Immature natural killer cell (primary cell): ENCODE measurements at regions not wholly inside any gene's neighbourhood (a gene's known extent, or its start where the extent isn't known, plus 50 kb on each side); places are given as distances from the start of the nearest gene placed in this dataset.

Experiments
- DNase-seq, 3 donors: peaks; one replicate each; pipeline ENCODE4 v3.0.0; 2022; ENCODE audit warnings: mixed read lengths in 1 of 3
- H3K27ac Mint-ChIP-seq, 6 donors: one replicate each; pipeline ENCODE4 v1.8.0; 2020; ENCODE audit warnings: mixed read lengths in 6 of 6, mild to moderate bottlenecking in 5 of 6, inconsistent platforms in 4 of 6, moderate library complexity in 3 of 6
- H3K27me3 Mint-ChIP-seq, 3 donors: one replicate each; pipeline ENCODE4 v1.8.0; 2020 to 2021; ENCODE audit warnings: low read depth in 3 of 3, mild to moderate bottlenecking in 3 of 3, mixed read lengths in 3 of 3, moderate library complexity in 3 of 3, inconsistent platforms in 1 of 3
- H3K36me3 Mint-ChIP-seq, 3 donors: one replicate each; pipeline ENCODE4 v1.8.0; 2020; ENCODE audit warnings: mixed read lengths in 3 of 3, inconsistent platforms in 2 of 3, mild to moderate bottlenecking in 2 of 3
- H3K4me1 Mint-ChIP-seq, 2 donors: one replicate each; pipeline ENCODE4 v1.8.0; 2020; ENCODE audit warnings: inconsistent platforms in 2 of 2, mild to moderate bottlenecking in 2 of 2, mixed read lengths in 2 of 2, moderate library complexity in 1 of 2
- H3K4me3 Mint-ChIP-seq, 5 donors: one replicate each; pipeline ENCODE4 v1.8.0; 2020; ENCODE audit warnings: mild to moderate bottlenecking in 5 of 5, mixed read lengths in 5 of 5, inconsistent platforms in 3 of 5, moderate library complexity in 3 of 5
- H3K9me3 Mint-ChIP-seq, 6 donors: one replicate each; pipeline ENCODE4 v1.8.0; 2020; ENCODE audit warnings: mild to moderate bottlenecking in 6 of 6, mixed read lengths in 6 of 6, inconsistent platforms in 4 of 6, moderate library complexity in 3 of 6

GRCh38 chr15:87728998-87729397 lies 527.5 kb downstream of the NTRK3 start:
- DNase-seq, result no peak
- H3K4me1 Mint-ChIP-seq, result no peaks in the 10 kb centered on the region
- no peaks in the 10 kb centered on the region for H3K36me3 Mint-ChIP-seq
- no peak overlapping the region for H3K27ac Mint-ChIP-seq
- H3K27me3 Mint-ChIP-seq, result peaks cover 0 to 5% (median 0%) of the 10 kb centered on the region in 3 donors
- no peak overlapping the region for H3K4me3 Mint-ChIP-seq
- peaks cover 0 to 10% (median under 1%) of the 10 kb centered on the region in 6 donors for H3K9me3 Mint-ChIP-seq

- Mint-ChIP-seq H3K9me3 (peaks cover 0 to 8% (median 4%) of the 10 kb centered on the region in 6 donors), H3K27ac (no peak overlapping the region), H3K36me3 (no peaks in the 10 kb centered on the region), H3K4me1 (no peaks in the 10 kb centered on the region), H3K4me3 (no peak overlapping the region), H3K27me3 (peaks cover 0 to 5% (median 0%) of the 10 kb centered on the region in 3 donors)
- no peak for DNase-seq
These were observed 529.5 kb downstream of the NTRK3 start for GRCh38 chr15:87727073-87727472.

- Mint-ChIP-seq H3K27ac (no peak overlapping the region), H3K36me3 (no peaks in the 10 kb centered on the region)
These were observed 532.2 kb downstream of the NTRK3 start for GRCh38 chr15:87724330-87724729.

GRCh38 chr15:87722941-87723691 lies 533.4 kb downstream of the NTRK3 start:
- H3K4me1 Mint-ChIP-seq, result no peaks in the 10 kb centered on the region
- no peak overlapping the region for H3K4me3 Mint-ChIP-seq
- no peaks in the 10 kb centered on the region for H3K36me3 Mint-ChIP-seq
- no peak for DNase-seq
- no peak overlapping the region for H3K27ac Mint-ChIP-seq
- H3K27me3 Mint-ChIP-seq, result peaks cover 0 to 2% (median 0%) of the 10 kb centered on the region in 3 donors
- H3K9me3 Mint-ChIP-seq, result peaks cover 2 to 9% (median 5%) of the 10 kb centered on the region in 6 donors

More at GRCh38 chr15:87724330-87724729, 532.2 kb downstream of the NTRK3 start:
- peaks cover 0 to 3% (median 0%) of the 10 kb centered on the region in 3 donors for H3K27me3 Mint-ChIP-seq
- H3K4me3 Mint-ChIP-seq, result no peak overlapping the region
- DNase-seq, result no peak
- H3K4me1 Mint-ChIP-seq, result no peaks in the 10 kb centered on the region
- H3K9me3 Mint-ChIP-seq, result peaks cover 2 to 9% (median 5%) of the 10 kb centered on the region in 6 donors

- H3K27me3 Mint-ChIP-seq, result peaks cover 0 to 2% (median 0%) of the 10 kb centered on the region in 3 donors
- no peak overlapping the region for H3K27ac Mint-ChIP-seq
- no peak overlapping the region for H3K4me3 Mint-ChIP-seq
- DNase-seq, result no peak
- H3K36me3 Mint-ChIP-seq, result no peaks in the 10 kb centered on the region
- H3K9me3 Mint-ChIP-seq, result peaks cover 0 to 14% (median 4%) of the 10 kb centered on the region in 6 donors
- H3K4me1 Mint-ChIP-seq, result no peaks in the 10 kb centered on the region
These were observed 536.3 kb downstream of the NTRK3 start for GRCh38 chr15:87720235-87720634.

GRCh38 chr15:87716422-87716821 lies 540.1 kb downstream of the NTRK3 start:
- no peaks in the 10 kb centered on the region for H3K36me3 Mint-ChIP-seq
- DNase-seq, result no peak
- peaks cover 0 to 8% (median 3%) of the 10 kb centered on the region in 6 donors for H3K9me3 Mint-ChIP-seq
- no peak overlapping the region for H3K27ac Mint-ChIP-seq
- H3K4me1 Mint-ChIP-seq, result no peaks in the 10 kb centered on the region
- H3K27me3 Mint-ChIP-seq, result no peaks in the 10 kb centered on the region
- H3K4me3 Mint-ChIP-seq, result no peak overlapping the region

- H3K27ac Mint-ChIP-seq, result no peak overlapping the region
- H3K4me1 Mint-ChIP-seq, result no peaks in the 10 kb centered on the region
These were observed 541.3 kb downstream of the NTRK3 start for GRCh38 chr15:87715252-87715651.

GRCh38 chr15:87713475-87713879 lies 543.1 kb downstream of the NTRK3 start:
- Mint-ChIP-seq H3K27me3 (no peaks in the 10 kb centered on the region), H3K9me3 (peaks cover 0 to 9% (median 4%) of the 10 kb centered on the region in 6 donors), H3K36me3 (no peaks in the 10 kb centered on the region), H3K4me1 (no peaks in the 10 kb centered on the region), H3K4me3 (no peak overlapping the region), H3K27ac (no peak overlapping the region)
- DNase-seq, result no peak

More at GRCh38 chr15:87715252-87715651, 541.3 kb downstream of the NTRK3 start:
- DNase-seq, result no peak
- no peak overlapping the region for H3K4me3 Mint-ChIP-seq
- no peaks in the 10 kb centered on the region for H3K27me3 Mint-ChIP-seq
- H3K9me3 Mint-ChIP-seq, result peaks cover 0 to 8% (median 4%) of the 10 kb centered on the region in 6 donors
- H3K36me3 Mint-ChIP-seq, result no peaks in the 10 kb centered on the region

- Mint-ChIP-seq H3K9me3 (peaks cover 0 to 9% (median 4%) of the 10 kb centered on the region in 6 donors), H3K27ac (no peak overlapping the region), H3K4me1 (no peaks in the 10 kb centered on the region), H3K27me3 (peaks cover 0 to 1% (median 0%) of the 10 kb centered on the region in 3 donors), H3K4me3 (no peak overlapping the region), H3K36me3 (no peaks in the 10 kb centered on the region)
- DNase-seq, result no peak
These were observed 544.3 kb downstream of the NTRK3 start for GRCh38 chr15:87712211-87712610.

- H3K4me1 Mint-ChIP-seq, result no peaks in the 10 kb centered on the region
- peaks cover 0 to 1% (median 0%) of the 10 kb centered on the region in 3 donors for H3K27me3 Mint-ChIP-seq
- H3K9me3 Mint-ChIP-seq, result peaks cover 0 to 9% (median 3%) of the 10 kb centered on the region in 6 donors
- H3K27ac Mint-ChIP-seq, result no peak overlapping the region
- H3K36me3 Mint-ChIP-seq, result no peaks in the 10 kb centered on the region
- DNase-seq, result no peak
- no peak overlapping the region for H3K4me3 Mint-ChIP-seq
These were observed 545.5 kb downstream of the NTRK3 start for GRCh38 chr15:87711026-87711425.

- H3K9me3 Mint-ChIP-seq, result peaks cover 0 to 9% (median 1%) of the 10 kb centered on the region in 6 donors
- no peak overlapping the region for H3K27ac Mint-ChIP-seq
- peaks cover 0 to 1% (median 0%) of the 10 kb centered on the region in 3 donors for H3K27me3 Mint-ChIP-seq
- H3K36me3 Mint-ChIP-seq, result no peaks in the 10 kb centered on the region
- no peak overlapping the region for H3K4me3 Mint-ChIP-seq
- DNase-seq, result no peak
- H3K4me1 Mint-ChIP-seq, result no peaks in the 10 kb centered on the region
These were observed 546.1 kb downstream of the NTRK3 start for GRCh38 chr15:87710406-87710805.

GRCh38 chr15:87707566-87708130 lies 548.9 kb downstream of the NTRK3 start:
- Mint-ChIP-seq H3K27me3 (peaks cover 0 to 3% (median 0%) of the 10 kb centered on the region in 3 donors), H3K4me1 (no peaks in the 10 kb centered on the region), H3K27ac (no peak overlapping the region), H3K4me3 (no peak overlapping the region), H3K9me3 (peaks cover 0 to 7% (median 5%) of the 10 kb centered on the region in 6 donors), H3K36me3 (no peaks in the 10 kb centered on the region)
- DNase-seq, result no peak

- H3K9me3 Mint-ChIP-seq, result peaks cover 0 to 7% (median 5%) of the 10 kb centered on the region in 6 donors
- no peak for DNase-seq
- H3K27ac Mint-ChIP-seq, result no peak overlapping the region
- H3K27me3 Mint-ChIP-seq, result peaks cover 0 to 3% (median 0%) of the 10 kb centered on the region in 3 donors
- no peaks in the 10 kb centered on the region for H3K36me3 Mint-ChIP-seq
- H3K4me1 Mint-ChIP-seq, result no peaks in the 10 kb centered on the region
- no peak overlapping the region for H3K4me3 Mint-ChIP-seq
These were observed 549.5 kb downstream of the NTRK3 start for GRCh38 chr15:87707071-87707470.

- Mint-ChIP-seq H3K9me3 (peaks cover 0 to 15% (median 4%) of the 10 kb centered on the region in 6 donors), H3K27ac (no peak overlapping the region), H3K36me3 (no peaks in the 10 kb centered on the region), H3K4me3 (no peak overlapping the region), H3K4me1 (no peaks in the 10 kb centered on the region), H3K27me3 (peaks cover 0 to 3% (median 0%) of the 10 kb centered on the region in 3 donors)
- DNase-seq, result no peak
These were observed 550.5 kb downstream of the NTRK3 start for GRCh38 chr15:87706001-87706400.
